Fibroblast of mammary gland (primary cell): ENCODE measurements at regions not wholly inside any gene's neighbourhood (a gene's known extent, or its start where the extent isn't known, plus 50 kb on each side); places are given as distances from the start of the nearest gene placed in this dataset.

Experiments
- DNase-seq: peaks from one replicate; pipeline ENCODE4 v3.0.0-alpha.2; 2010; ENCODE audit warnings: low read depth
- H3K4me3 ChIP-seq: 2 replicates; pipeline ENCODE4 v1.5.1; 2011; ENCODE audit warnings: low read depth, mild to moderate bottlenecking, low read length, moderate library complexity; ENCODE audit not compliant: control insufficient read depth
- TF ChIP-seq, protein P1 (sequence below): conservative IDR thresholded peaks from 2 replicates; pipeline ENCODE4 v1.5.1; 2011; ENCODE audit warnings: low read depth, low read length, inconsistent platforms; ENCODE audit not compliant: control insufficient read depth, insufficient read depth

DNA sequence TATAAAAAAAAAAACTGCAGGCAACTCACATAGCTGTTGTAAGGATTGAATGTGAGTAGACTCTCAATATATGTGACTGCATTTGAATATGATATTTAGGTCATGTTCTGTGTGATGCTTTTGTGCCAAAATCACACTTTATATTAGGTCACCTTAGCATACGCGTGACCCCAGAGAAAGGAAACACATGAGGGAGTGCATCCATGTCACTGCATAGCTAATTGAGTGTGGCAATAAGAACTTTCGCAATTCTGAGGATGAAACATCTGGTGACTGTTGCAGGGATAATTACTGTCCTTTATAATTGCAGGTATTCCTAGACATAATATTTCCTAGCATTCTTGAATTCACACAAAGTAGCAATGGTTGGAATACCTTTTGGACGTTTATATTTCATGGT, 459.5 kb upstream of the KLF4 start:
- TF ChIP-seq, protein P1, sequence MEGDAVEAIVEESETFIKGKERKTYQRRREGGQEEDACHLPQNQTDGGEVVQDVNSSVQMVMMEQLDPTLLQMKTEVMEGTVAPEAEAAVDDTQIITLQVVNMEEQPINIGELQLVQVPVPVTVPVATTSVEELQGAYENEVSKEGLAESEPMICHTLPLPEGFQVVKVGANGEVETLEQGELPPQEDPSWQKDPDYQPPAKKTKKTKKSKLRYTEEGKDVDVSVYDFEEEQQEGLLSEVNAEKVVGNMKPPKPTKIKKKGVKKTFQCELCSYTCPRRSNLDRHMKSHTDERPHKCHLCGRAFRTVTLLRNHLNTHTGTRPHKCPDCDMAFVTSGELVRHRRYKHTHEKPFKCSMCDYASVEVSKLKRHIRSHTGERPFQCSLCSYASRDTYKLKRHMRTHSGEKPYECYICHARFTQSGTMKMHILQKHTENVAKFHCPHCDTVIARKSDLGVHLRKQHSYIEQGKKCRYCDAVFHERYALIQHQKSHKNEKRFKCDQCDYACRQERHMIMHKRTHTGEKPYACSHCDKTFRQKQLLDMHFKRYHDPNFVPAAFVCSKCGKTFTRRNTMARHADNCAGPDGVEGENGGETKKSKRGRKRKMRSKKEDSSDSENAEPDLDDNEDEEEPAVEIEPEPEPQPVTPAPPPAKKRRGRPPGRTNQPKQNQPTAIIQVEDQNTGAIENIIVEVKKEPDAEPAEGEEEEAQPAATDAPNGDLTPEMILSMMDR, result no peak
- no peak overlapping the region for H3K4me3 ChIP-seq
- DNase-seq, result peak; percentile 48

- peak; percentile 18 for DNase-seq
- TF ChIP-seq, protein P1, result no peak
- no peak overlapping the region for H3K4me3 ChIP-seq
These were observed 459.0 kb upstream of the KLF4 start for GRCh38 chr9:107948601-107949000.

DNA sequence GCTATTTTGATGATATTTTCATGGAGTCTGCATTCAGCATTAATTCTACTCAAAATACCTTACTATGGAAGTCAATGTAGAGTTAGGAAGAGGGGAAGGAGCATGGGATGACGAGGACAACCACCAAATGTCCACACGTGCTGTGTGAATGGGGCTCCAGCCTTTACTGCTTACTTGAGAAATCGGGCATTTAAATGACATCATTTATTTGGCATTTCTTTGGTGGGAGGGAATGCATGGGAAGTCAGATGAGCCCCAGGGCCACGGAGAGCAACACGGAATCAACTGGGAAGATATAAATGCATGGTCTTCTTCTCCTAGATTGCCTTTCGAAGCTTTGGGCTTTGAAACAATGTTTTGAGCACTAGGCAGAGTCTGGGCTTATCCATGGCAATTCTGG, 458.5 kb upstream of the KLF4 start:
- DNase-seq, result peak; percentile 15
- TF ChIP-seq, protein P1, result no peak
- H3K4me3 ChIP-seq, result no peak overlapping the region

GRCh38 chr9:107946364-107947141, 457.0 kb upstream of the KLF4 start:
- DNase-seq, result no peak
- no peak overlapping the region for H3K4me3 ChIP-seq
- TF ChIP-seq, protein P1, result no peak

DNA sequence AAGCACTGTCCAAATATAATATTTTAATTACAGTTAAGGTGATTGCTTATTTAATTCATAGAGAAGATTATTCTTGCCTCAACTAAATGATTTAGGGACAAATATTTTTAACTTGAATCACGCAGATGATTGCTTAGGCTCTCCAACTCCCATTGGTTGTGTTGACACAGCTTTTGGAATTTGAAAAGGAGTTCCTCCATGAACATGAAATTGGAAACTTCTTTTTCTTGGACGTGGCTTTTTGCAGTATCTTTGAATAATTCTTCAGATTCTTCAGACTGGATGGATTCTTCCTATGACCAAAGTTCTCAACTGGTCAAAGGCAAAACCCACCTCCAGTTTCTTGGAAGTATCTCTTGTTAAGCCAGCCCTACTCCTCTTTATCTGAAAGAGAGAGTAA, 456.4 kb upstream of the KLF4 start:
- TF ChIP-seq, protein P1, result no peak
- no peak overlapping the region for H3K4me3 ChIP-seq
- no peak for DNase-seq

- no peak overlapping the region for H3K4me3 ChIP-seq
- TF ChIP-seq, protein P1, result no peak
- DNase-seq, result no peak
These were observed 455.9 kb upstream of the KLF4 start for GRCh38 chr9:107945493-107945892.
